HUES64 (cell line): ENCODE measurements at regions not wholly inside any gene's neighbourhood (a gene's known extent, or its start where the extent isn't known, plus 50 kb on each side); places are given as distances from the start of the nearest gene placed in this dataset.
"Not testable (repeated sequence)": the region's sequence is repeated elsewhere in the genome, so short reads cannot be mapped to it uniquely, and the experiment has no call there.

Source experiments
- H3K27ac ChIP-seq: 2 replicates; pipeline ENCODE4 v1.7.0; 2013; ENCODE audit warnings: low read depth, low read length, inconsistent platforms
- H3K27me3 ChIP-seq: 2 replicates; pipeline ENCODE4 v1.6.1; 2013; ENCODE audit warnings: mild to moderate bottlenecking, low read length; ENCODE audit not compliant: insufficient read depth
- H3K36me3 ChIP-seq: 2 replicates; pipeline ENCODE4 v1.6.1; 2013; ENCODE audit warnings: mild to moderate bottlenecking, low read length; ENCODE audit not compliant: insufficient read depth
- H3K4me1 ChIP-seq: 2 replicates; pipeline ENCODE4 v1.6.1; 2013; ENCODE audit warnings: mild to moderate bottlenecking, low read length, moderate library complexity; ENCODE audit not compliant: insufficient read depth
- H3K4me3 ChIP-seq: 2 replicates; pipeline ENCODE4 v1.5.1; 2013; ENCODE audit warnings: mild to moderate bottlenecking, low read length, moderate library complexity
- H3K9ac ChIP-seq: 2 replicates; pipeline ENCODE4 v1.6.1; 2013; ENCODE audit warnings: mild to moderate bottlenecking, low read depth, low read length
- H3K9me3 ChIP-seq: 2 replicates; pipeline ENCODE4 v1.6.1; 2013; ENCODE audit warnings: low read depth, low read length; ENCODE audit not compliant: insufficient read depth
- WGBS: fragments of 150-250, 120-280 bp; methylation state at CpG from one replicate; pipeline ENCODE4 v1.1.7; 2013; ENCODE audit warnings: missing lambda C conversion rate; 5-methylcytosine and 5-hydroxymethylcytosine counted together

DNA sequence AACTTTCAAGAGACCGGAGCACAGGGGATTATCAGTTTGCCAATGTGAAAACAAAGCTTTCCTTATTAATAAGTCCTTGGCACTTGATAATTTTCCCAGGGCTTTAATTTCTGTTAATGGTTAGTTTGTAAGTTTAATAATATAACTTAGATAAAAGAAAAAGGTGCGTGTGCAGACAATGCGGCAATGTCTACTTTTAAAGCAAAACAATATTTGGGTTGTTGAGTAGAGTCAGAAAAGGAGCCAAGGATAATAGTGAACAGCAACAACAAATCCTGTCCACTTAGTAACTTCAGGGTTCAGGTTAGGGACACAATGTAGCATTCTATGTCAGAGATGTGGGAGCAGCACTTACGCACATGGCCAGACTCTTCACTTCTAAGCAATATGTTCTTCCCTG lies 469.6 kb upstream of the NFIA start:
- no peaks in the 10 kb centered on the region for H3K36me3 ChIP-seq
- H3K27me3 ChIP-seq, result no peaks in the 10 kb centered on the region
- H3K4me3 ChIP-seq, result no peak overlapping the region
- 95% methylated on average over 4 of the region's 4 CpGs for WGBS
- no peak overlapping the region for H3K27ac ChIP-seq
- H3K4me1 ChIP-seq, result no peaks in the 10 kb centered on the region
- H3K9ac ChIP-seq, result no peak overlapping the region
- H3K9me3 ChIP-seq, result no peaks in the 10 kb centered on the region

GRCh38 chr1:60606921-60607320 lies 475.4 kb upstream of the NFIA start:
- H3K9ac ChIP-seq, H3K27me3 ChIP-seq, H3K27ac ChIP-seq, H3K36me3 ChIP-seq, H3K4me3 ChIP-seq, H3K9me3 ChIP-seq, H3K4me1 ChIP-seq: not testable (repeated sequence)
- 100% methylated on average over 1 of the region's 1 CpG for WGBS

DNA sequence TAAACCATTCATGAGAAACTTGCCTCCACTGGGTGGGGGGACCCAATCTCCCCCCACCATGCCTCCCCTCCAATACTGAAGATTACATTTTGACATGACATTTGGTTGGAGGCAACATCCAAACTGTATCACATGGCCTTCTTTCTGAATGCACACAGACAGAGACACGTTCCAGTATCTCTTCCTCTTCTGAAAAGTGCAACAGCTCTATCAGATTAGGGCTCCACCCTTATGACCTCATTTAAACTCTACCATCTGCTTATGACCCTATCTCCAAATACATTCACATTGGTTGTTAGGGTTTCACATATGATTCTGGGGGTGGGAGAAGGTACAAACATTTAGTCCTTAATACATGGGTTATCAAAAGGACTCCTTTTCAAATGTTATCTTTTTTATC lies 481.8 kb upstream of the NFIA start:
- H3K4me3 ChIP-seq, result no peak overlapping the region
- H3K27me3 ChIP-seq, result no peaks in the 10 kb centered on the region
- no peaks in the 10 kb centered on the region for H3K36me3 ChIP-seq
- WGBS, result 94% methylated on average over 1 of the region's 1 CpG
- H3K9ac ChIP-seq, result no peak overlapping the region
- H3K4me1 ChIP-seq, result no peaks in the 10 kb centered on the region
- 0 out of 2 replicates have a peak, but pooled peaks cover 3% of the 10 kb centered on the region for H3K9me3 ChIP-seq
- H3K27ac ChIP-seq, result no peak overlapping the region

GRCh38 chr1:60599574-60599973 lies 482.8 kb upstream of the NFIA start:
- Histone ChIP-seq H3K9ac (no peak overlapping the region), H3K27me3 (no peaks in the 10 kb centered on the region), H3K9me3 (0 out of 2 replicates have a peak, but pooled peaks cover 3% of the 10 kb centered on the region), H3K27ac (no peak overlapping the region), H3K4me3 (no peak overlapping the region), H3K36me3 (no peaks in the 10 kb centered on the region), H3K4me1 (no peaks in the 10 kb centered on the region)
- 93% methylated on average over 1 of the region's 1 CpG for WGBS

DNA sequence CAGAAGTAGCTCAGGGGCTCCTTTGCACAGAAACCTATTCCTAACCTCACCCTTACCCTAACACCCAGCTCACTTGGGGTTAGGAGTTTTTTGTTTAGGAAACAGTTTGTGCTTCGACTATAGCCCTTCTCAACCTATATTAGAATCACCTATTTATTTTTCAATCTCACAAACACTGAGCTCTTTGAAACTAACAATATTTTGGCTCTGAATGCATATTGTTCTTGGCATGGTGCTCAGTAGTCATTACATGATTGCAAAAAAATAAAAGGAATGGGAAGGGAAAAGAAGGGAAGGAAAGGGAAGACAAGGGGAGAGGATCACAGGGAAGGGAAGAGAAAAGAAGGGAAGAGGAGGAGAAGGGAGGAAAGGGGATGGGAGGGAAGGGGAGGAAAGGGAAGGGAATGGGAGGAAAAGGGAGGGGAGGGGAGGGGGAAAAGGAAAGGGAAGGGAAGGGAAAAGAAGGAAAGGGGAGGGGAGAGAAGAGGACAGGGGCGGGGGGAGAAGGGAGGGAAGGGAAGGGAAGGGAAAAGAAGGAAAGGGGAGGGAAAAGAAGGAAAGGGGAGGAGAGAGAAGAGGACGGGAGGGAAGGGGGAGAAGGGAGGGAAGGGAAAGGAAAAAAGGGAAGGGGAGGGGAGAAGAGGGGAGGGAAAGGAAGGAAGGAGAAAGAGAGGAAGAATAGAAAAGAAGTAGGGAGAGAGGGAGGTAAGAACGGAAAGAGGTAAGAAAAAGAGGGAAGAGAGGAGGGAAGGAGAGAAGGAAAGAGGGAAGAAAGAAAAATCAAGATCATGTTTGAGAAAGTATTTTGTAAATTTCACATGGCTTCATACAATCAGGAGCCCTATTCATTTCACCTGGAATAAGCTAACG lies 484.1 kb upstream of the NFIA start:
- Histone ChIP-seq H3K4me3 (no peak overlapping the region), H3K4me1 (no peaks in the 10 kb centered on the region), H3K9me3 (no peaks in the 10 kb centered on the region), H3K27ac (no peak overlapping the region), H3K27me3 (no peaks in the 10 kb centered on the region), H3K36me3 (no peaks in the 10 kb centered on the region), H3K9ac (no peak overlapping the region)
- WGBS, result 88% methylated on average over 5 of the region's 5 CpGs

DNA sequence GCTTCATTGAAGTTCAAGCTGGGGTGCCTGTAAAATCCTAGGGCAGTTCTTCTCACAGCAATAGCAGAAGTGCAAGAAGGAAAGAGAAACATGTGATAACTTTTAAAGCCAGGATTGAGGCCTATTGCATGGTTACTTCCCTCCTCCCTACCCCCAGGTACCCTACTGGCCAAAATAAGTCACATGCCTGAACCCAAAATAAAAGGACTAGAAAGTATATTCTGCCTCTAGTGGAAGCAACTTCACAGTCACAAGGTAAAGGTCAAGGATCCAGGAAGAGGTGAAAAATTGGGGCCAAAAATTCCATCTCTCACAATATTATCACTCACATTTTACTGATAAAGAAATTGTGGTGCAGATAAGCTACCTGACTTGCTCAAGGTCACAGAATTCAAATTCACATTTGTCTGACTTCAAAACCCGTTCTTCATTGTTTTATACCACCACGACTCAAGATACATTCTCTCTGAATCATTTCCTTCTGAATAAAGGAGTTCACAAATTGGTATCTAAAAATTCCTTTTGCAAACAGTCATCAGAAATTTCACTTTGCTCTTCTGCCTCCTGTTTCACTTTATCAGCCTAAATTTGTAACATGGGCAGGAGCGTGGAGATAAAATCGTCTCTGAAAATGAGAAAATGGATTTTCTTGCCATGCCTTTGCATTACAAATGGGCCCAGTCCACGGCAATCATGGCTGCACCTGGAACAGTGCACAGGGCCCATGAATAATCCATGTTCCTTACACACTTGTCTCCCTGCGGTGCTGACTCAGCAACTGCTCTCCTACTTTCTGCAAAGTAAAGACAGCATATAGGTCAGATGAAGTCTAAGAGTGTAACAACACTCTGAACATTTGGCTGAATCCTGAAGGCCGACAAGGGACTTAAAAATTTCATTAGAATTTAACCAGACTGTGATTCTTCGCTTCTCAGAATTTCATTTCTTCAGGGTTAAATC lies 485.3 kb upstream of the NFIA start:
- Histone ChIP-seq H3K27ac (no peak overlapping the region), H3K9ac (no peak overlapping the region), H3K4me1 (no peaks in the 10 kb centered on the region), H3K9me3 (no peaks in the 10 kb centered on the region), H3K27me3 (no peaks in the 10 kb centered on the region), H3K36me3 (no peaks in the 10 kb centered on the region), H3K4me3 (no peak overlapping the region)
- 94% methylated on average over 8 of the region's 8 CpGs for WGBS

GRCh38 chr1:60591583-60591982 lies 490.8 kb upstream of the NFIA start:
- H3K27ac ChIP-seq, result no peak overlapping the region
- no peaks in the 10 kb centered on the region for H3K36me3 ChIP-seq
- H3K9me3 ChIP-seq, result no peaks in the 10 kb centered on the region
- H3K27me3 ChIP-seq, result no peaks in the 10 kb centered on the region
- WGBS, result no CpG with 5 or more reads among the region's 1 CpG
- H3K4me3 ChIP-seq, result no peak overlapping the region
- no peak overlapping the region for H3K9ac ChIP-seq
- H3K4me1 ChIP-seq, result no peaks in the 10 kb centered on the region

GRCh38 chr1:60589916-60590315 lies 492.4 kb upstream of the NFIA start:
- Histone ChIP-seq H3K9me3 (peaks cover 3% of the 10 kb centered on the region; the same call in 1 of the 2 replicates), H3K27me3 (no peaks in the 10 kb centered on the region), H3K27ac (no peak overlapping the region), H3K4me3 (no peak overlapping the region), H3K9ac (no peak overlapping the region), H3K4me1 (no peaks in the 10 kb centered on the region), H3K36me3 (no peaks in the 10 kb centered on the region)

GRCh38 chr1:60589046-60589748 lies 493.2 kb upstream of the NFIA start:
- Histone ChIP-seq H3K27ac (no peak overlapping the region), H3K9me3 (peaks cover 9% of the 10 kb centered on the region), H3K4me1 (no peaks in the 10 kb centered on the region), H3K9ac (no peak overlapping the region), H3K4me3 (no peak overlapping the region), H3K27me3 (no peaks in the 10 kb centered on the region), H3K36me3 (no peaks in the 10 kb centered on the region)
- WGBS, result 92% methylated on average over 4 of the region's 4 CpGs

- Histone ChIP-seq H3K9ac (no peak overlapping the region), H3K4me1 (no peaks in the 10 kb centered on the region), H3K9me3 (peaks cover 24% of the 10 kb centered on the region), H3K36me3 (no peaks in the 10 kb centered on the region), H3K27ac (no peak overlapping the region), H3K4me3 (no peak overlapping the region), H3K27me3 (no peaks in the 10 kb centered on the region)
- WGBS, result 42% methylated on average over 2 of the region's 2 CpGs
Observed at GRCh38 chr1:60584371-60584770, 498.0 kb upstream of the NFIA start.

GRCh38 chr1:60583696-60584095 lies 498.7 kb upstream of the NFIA start:
- Histone ChIP-seq H3K36me3 (no peaks in the 10 kb centered on the region), H3K4me1 (no peaks in the 10 kb centered on the region), H3K27ac (no peak overlapping the region), H3K9me3 (peaks cover 24% of the 10 kb centered on the region), H3K4me3 (no peak overlapping the region), H3K9ac (no peak overlapping the region), H3K27me3 (no peaks in the 10 kb centered on the region)
- 100% methylated on average over 3 of the region's 3 CpGs for WGBS
